ENCODE measurements at regions not wholly inside any gene's neighbourhood (a gene's known extent, or its start where the extent isn't known, plus 50 kb on each side); places are given as distances from the start of the nearest gene placed in this dataset.
A peak's percentile ranks its signal among the peaks of the same experiment; 100 is the strongest.

DNA sequence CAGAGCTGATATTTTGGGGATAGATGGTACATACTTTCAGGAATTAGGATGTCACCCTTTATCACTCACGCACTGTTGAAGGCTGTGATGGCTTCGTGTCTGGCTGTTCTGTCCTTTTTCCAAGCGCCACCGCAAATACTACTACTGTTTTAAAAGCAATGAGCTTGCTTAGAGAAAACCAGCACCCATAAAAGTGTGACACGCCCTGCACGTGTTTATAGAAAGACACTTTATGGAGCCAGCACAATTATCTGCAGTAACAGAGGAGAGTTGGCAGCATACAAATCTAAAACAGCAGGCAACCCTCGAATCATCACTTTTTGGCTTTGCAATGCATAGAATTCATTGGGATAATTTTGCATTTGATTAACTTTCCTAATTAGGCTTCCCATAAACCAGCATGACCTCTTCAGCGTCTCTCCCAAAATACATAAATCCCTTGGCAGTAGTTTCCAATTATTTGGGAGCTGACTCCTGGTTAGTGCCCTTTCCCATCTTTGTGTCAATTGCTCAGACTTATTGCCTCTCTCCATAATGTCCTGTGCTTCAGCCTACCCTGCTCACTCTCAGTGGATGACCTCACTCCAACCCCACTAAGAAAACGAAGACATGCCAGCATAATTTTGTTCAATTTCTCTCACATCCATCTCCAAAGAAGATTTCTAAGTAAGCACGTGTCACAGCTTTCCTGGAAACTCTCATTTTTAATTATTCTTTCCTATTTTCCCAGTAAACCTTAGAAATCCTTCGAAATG, 118.7 kb upstream of the LARGE1 start:
- no peak for DNase-seq (ENCODE audit: low spot score)
- H3K4me1 ChIP-seq (ENCODE audit: insufficient read depth, poor library complexity, severe bottlenecking): no peaks in the 10 kb centered on the region
- no peak for TF ChIP-seq CTCF (IDR thresholded peaks at IDR 0.05; ENCODE audit: poor library complexity, severe bottlenecking)
- H3K27ac ChIP-seq (ENCODE audit: poor library complexity, severe bottlenecking): no peak overlapping the region
- H3K4me3 ChIP-seq (ENCODE audit: severe bottlenecking): no peak overlapping the region
- peaks cover 2% of the 10 kb centered on the region for H3K9me3 ChIP-seq (ENCODE audit: severe bottlenecking)
- H3K36me3 ChIP-seq (ENCODE audit: low read depth): no peaks in the 10 kb centered on the region
- H3K27me3 ChIP-seq (ENCODE audit: insufficient read depth, poor library complexity, severe bottlenecking): no peaks in the 10 kb centered on the region
- no peak for ATAC-seq (ENCODE audit: low read depth)

- TF ChIP-seq CTCF (IDR thresholded peaks at IDR 0.05; ENCODE audit: poor library complexity, severe bottlenecking): no peak
- Histone ChIP-seq H3K27ac (ENCODE audit: poor library complexity, severe bottlenecking) (no peak overlapping the region), H3K4me1 (ENCODE audit: insufficient read depth, poor library complexity, severe bottlenecking) (no peaks in the 10 kb centered on the region), H3K4me3 (ENCODE audit: severe bottlenecking) (no peak overlapping the region), H3K36me3 (ENCODE audit: low read depth) (no peaks in the 10 kb centered on the region), H3K27me3 (ENCODE audit: insufficient read depth, poor library complexity, severe bottlenecking) (no peaks in the 10 kb centered on the region), H3K9me3 (ENCODE audit: severe bottlenecking) (no peaks in the 10 kb centered on the region)
- no peak for DNase-seq (ENCODE audit: low spot score)
- ATAC-seq (ENCODE audit: low read depth): no peak
These were observed 125.0 kb upstream of the LARGE1 start for GRCh38 chr22:34045311-34045710.

GRCh38 chr22:34055525-34056200, 135.4 kb upstream of the LARGE1 start:
- peak; percentile 25 for TF ChIP-seq CTCF (IDR thresholded peaks at IDR 0.05; ENCODE audit: poor library complexity, severe bottlenecking)
- Histone ChIP-seq H3K9me3 (ENCODE audit: severe bottlenecking) (no peaks in the 10 kb centered on the region), H3K4me3 (ENCODE audit: severe bottlenecking) (no peak overlapping the region), H3K27me3 (ENCODE audit: insufficient read depth, poor library complexity, severe bottlenecking) (no peaks in the 10 kb centered on the region), H3K4me1 (ENCODE audit: insufficient read depth, poor library complexity, severe bottlenecking) (no peaks in the 10 kb centered on the region), H3K36me3 (ENCODE audit: low read depth) (no peaks in the 10 kb centered on the region), H3K27ac (ENCODE audit: poor library complexity, severe bottlenecking) (no peak overlapping the region)
- no peak for DNase-seq (ENCODE audit: low spot score)
- ATAC-seq (ENCODE audit: low read depth): no peak

GRCh38 chr22:34057726-34058125, 137.4 kb upstream of the LARGE1 start:
- DNase-seq (ENCODE audit: low spot score) (no peak), ATAC-seq (ENCODE audit: low read depth) (no peak)
- Histone ChIP-seq H3K4me1 (ENCODE audit: insufficient read depth, poor library complexity, severe bottlenecking) (no peaks in the 10 kb centered on the region), H3K27ac (ENCODE audit: poor library complexity, severe bottlenecking) (no peak overlapping the region), H3K9me3 (ENCODE audit: severe bottlenecking) (no peaks in the 10 kb centered on the region), H3K4me3 (ENCODE audit: severe bottlenecking) (no peak overlapping the region), H3K27me3 (ENCODE audit: insufficient read depth, poor library complexity, severe bottlenecking) (no peaks in the 10 kb centered on the region), H3K36me3 (ENCODE audit: low read depth) (no peaks in the 10 kb centered on the region)
- TF ChIP-seq CTCF (IDR thresholded peaks at IDR 0.05; ENCODE audit: poor library complexity, severe bottlenecking): no peak

DNA sequence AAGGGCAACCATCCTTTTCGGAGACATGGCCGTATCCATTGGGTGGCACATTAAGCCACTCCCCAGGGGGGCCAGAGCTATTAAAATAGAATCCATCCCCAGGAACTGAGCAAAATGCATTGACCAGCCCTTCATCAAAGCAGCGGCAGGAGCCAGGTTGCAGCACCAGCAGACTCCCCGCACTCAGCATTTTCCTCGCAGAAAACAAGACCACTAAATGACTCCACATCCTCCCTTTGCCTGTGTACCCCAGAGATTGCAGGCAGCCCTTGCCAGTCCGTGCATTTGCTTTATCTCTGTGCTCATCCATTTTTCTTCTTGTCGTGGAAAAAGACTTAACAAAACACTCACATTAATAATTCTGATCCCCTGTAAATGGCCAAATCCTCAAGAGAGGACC, 144.4 kb upstream of the LARGE1 start:
- H3K27ac ChIP-seq (ENCODE audit: poor library complexity, severe bottlenecking): no peak overlapping the region
- H3K9me3 ChIP-seq (ENCODE audit: severe bottlenecking): no peaks in the 10 kb centered on the region
- no peak for TF ChIP-seq CTCF (IDR thresholded peaks at IDR 0.05; ENCODE audit: poor library complexity, severe bottlenecking)
- no peak for DNase-seq (ENCODE audit: low spot score)
- no peak overlapping the region for H3K4me3 ChIP-seq (ENCODE audit: severe bottlenecking)
- H3K36me3 ChIP-seq (ENCODE audit: low read depth): no peaks in the 10 kb centered on the region
- ATAC-seq (ENCODE audit: low read depth): no peak
- no peaks in the 10 kb centered on the region for H3K27me3 ChIP-seq (ENCODE audit: insufficient read depth, poor library complexity, severe bottlenecking)
- H3K4me1 ChIP-seq (ENCODE audit: insufficient read depth, poor library complexity, severe bottlenecking): no peaks in the 10 kb centered on the region
